ENCODE measurements at regions not wholly inside any gene's neighbourhood (a gene's known extent, or its start where the extent isn't known, plus 50 kb on each side); places are given as distances from the start of the nearest gene placed in this dataset.

DNA sequence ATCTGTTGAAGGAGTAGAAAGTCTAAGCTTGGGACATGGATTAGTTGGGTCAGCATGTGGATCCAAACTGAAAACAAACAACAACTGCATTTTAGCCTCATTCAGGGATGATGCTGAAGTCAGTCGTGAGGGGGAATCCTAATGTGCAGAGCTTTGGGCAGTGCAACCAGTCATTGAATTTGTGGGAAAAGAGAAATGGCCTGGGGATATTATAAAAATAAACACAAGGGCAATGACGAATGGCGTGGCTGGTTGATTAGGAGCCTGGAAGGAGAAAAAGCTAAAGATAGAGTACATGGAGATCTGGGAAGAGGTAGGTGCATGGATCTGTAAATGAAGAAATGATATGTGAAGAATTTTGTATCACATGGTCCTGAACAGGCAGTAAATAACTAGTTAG lies 477.6 kb downstream of the TLE1 start:
- Histone ChIP-seq H3K4me3 (no peak overlapping the region), H3K27me3 (no peaks in the 10 kb centered on the region), H3K4me1 (no peaks in the 10 kb centered on the region), H3K9me3 (no peaks in the 10 kb centered on the region), H3K27ac (no peak overlapping the region), H3K36me3 (no peaks in the 10 kb centered on the region)
- in situ Hi-C loops (cut with MboI; ENCODE audit: low sequenced_read_pairs in 4 of 4): no loop called here
- intact Hi-C loops (cut with DNase I; ENCODE audit: low total_unique reads): no loop called here
- no peak for ATAC-seq
- no peak for DNase-seq
- no peak for TF ChIP-seq POLR2A (IDR thresholded peaks at IDR 0.05)
- TF ChIP-seq, protein P1, sequence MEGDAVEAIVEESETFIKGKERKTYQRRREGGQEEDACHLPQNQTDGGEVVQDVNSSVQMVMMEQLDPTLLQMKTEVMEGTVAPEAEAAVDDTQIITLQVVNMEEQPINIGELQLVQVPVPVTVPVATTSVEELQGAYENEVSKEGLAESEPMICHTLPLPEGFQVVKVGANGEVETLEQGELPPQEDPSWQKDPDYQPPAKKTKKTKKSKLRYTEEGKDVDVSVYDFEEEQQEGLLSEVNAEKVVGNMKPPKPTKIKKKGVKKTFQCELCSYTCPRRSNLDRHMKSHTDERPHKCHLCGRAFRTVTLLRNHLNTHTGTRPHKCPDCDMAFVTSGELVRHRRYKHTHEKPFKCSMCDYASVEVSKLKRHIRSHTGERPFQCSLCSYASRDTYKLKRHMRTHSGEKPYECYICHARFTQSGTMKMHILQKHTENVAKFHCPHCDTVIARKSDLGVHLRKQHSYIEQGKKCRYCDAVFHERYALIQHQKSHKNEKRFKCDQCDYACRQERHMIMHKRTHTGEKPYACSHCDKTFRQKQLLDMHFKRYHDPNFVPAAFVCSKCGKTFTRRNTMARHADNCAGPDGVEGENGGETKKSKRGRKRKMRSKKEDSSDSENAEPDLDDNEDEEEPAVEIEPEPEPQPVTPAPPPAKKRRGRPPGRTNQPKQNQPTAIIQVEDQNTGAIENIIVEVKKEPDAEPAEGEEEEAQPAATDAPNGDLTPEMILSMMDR (IDR thresholded peaks at IDR 0.05 in 4 of 5, conservative IDR thresholded peaks at IDR 0.05 in 1 of 5): no peak

DNA sequence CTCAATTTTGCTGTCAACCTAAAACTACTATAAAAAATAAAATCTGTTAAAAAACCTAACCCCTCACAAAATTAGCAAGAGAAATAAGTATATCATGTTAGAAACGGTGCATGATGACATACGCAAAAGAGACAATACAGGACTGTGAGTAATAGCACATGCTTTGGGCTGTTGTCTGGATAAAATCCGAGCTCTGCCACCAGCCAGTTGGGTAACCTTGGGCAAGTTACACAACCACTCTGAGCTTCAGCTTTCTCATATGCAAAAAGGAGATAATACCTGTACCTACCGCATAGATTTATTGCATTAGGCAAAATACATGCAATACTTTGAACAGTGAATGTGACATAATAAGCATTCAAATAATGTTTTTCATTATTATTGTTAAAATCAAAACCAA lies 481.7 kb downstream of the TLE1 start:
- H3K9me3 ChIP-seq: no peaks in the 10 kb centered on the region
- DNase-seq (no peak), ATAC-seq (no peak)
- no peak overlapping the region for H3K27ac ChIP-seq
- H3K4me3 ChIP-seq: no peak overlapping the region
- TF ChIP-seq POLR2A (IDR thresholded peaks at IDR 0.05): no peak
- H3K36me3 ChIP-seq: no peaks in the 10 kb centered on the region
- H3K27me3 ChIP-seq: no peaks in the 10 kb centered on the region
- no peaks in the 10 kb centered on the region for H3K4me1 ChIP-seq
- in situ Hi-C loops (cut with MboI; ENCODE audit: low sequenced_read_pairs in 4 of 4) (no loop called here), intact Hi-C loops (cut with DNase I; ENCODE audit: low total_unique reads) (no loop called here)

GRCh38 chr9:81202292-81202691 lies 487.1 kb downstream of the TLE1 start:
- ATAC-seq (no peak), DNase-seq (no peak)
- in situ Hi-C loops (cut with MboI; ENCODE audit: low sequenced_read_pairs in 4 of 4) (no loop called here), intact Hi-C loops (cut with DNase I; ENCODE audit: low total_unique reads) (no loop called here)
- Histone ChIP-seq H3K4me3 (no peak overlapping the region), H3K27ac (no peak overlapping the region), H3K36me3 (no peaks in the 10 kb centered on the region), H3K27me3 (no peaks in the 10 kb centered on the region), H3K4me1 (no peaks in the 10 kb centered on the region), H3K9me3 (no peaks in the 10 kb centered on the region)
- TF ChIP-seq, protein P1 (IDR thresholded peaks at IDR 0.05 in 4 of 5, conservative IDR thresholded peaks at IDR 0.05 in 1 of 5): no peak
- no peak for TF ChIP-seq POLR2A (IDR thresholded peaks at IDR 0.05)

DNA sequence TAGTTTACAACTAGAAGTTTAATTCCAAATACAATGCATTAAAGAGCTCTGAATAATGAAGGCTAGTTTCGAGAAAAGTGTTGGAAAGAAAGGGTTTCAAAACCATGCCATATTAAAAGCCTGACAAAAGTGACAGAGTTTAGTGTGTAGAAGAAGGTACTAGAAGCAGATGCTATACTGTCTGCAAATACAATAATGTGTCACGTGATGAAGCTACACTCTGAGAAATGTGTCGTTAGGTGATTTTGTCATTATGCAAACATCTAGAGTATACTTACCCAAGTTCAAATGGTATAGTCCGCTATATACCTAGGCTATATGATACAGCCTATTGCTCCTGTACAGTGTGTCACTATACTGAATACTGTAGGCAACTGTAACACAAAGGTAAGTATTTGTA lies 494.1 kb downstream of the TLE1 start:
- Histone ChIP-seq H3K36me3 (no peaks in the 10 kb centered on the region), H3K4me1 (no peaks in the 10 kb centered on the region), H3K9me3 (no peaks in the 10 kb centered on the region), H3K4me3 (no peak overlapping the region), H3K27ac (no peak overlapping the region), H3K27me3 (no peaks in the 10 kb centered on the region)
- in situ Hi-C loops (cut with MboI; ENCODE audit: low sequenced_read_pairs in 4 of 4): no loop called here
- ATAC-seq (no peak), DNase-seq (no peak)
- intact Hi-C loops (cut with DNase I; ENCODE audit: low total_unique reads): no loop called here
- TF ChIP-seq, protein P1 (IDR thresholded peaks at IDR 0.05 in 4 of 5, conservative IDR thresholded peaks at IDR 0.05 in 1 of 5): no peak
- no peak for TF ChIP-seq POLR2A (IDR thresholded peaks at IDR 0.05)

DNA sequence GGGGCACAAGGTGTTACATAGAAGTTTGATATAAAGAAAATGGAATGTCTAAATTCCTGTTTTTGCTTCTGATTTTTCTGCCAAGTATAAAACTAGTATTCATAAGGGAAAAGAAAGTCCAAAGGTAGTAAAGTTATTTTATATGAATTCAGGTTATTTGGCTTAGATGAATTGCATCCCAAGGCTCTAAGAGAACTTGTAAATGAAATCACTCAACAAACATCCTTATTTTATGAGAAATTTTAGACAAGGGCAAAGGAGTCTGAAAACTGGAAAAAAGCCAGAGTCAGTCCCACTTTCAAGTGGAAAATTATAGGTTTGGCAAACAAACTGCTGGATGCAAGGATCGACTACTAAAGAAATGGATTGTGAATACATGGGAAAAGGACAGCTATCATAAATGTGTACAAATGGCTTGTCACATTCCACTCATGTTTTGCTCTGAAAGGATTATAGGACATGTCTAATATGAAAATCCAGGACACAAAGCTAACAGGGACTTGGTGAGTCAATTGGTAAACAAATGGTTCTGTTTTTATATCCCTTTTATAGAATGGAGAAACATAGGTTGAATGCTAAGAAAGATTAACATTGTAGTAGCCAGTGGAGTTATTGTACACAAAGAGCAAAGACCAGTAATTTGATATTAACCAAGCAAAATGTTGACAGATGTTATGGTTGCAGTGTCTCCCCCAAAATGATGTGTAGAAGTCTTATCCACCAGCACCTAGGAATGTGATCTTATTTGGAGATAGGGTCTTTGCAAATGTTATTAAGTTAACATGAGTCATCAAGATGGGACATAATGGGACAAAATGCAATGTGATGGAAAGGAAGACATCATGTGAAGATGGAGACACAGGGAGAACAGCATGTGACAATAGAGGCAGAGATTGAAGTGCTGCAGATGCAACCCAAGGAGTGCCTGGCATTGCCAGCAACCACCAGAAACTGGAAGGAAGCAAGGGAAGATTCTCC lies 495.7 kb downstream of the TLE1 start:
- no peaks in the 10 kb centered on the region for H3K36me3 ChIP-seq
- H3K27ac ChIP-seq: no peak overlapping the region
- H3K4me3 ChIP-seq: no peak overlapping the region
- in situ Hi-C loops (cut with MboI; ENCODE audit: low sequenced_read_pairs in 4 of 4) (no loop called here), intact Hi-C loops (cut with DNase I; ENCODE audit: low total_unique reads) (no loop called here)
- DNase-seq (no peak), ATAC-seq (no peak)
- H3K9me3 ChIP-seq: no peaks in the 10 kb centered on the region
- no peaks in the 10 kb centered on the region for H3K27me3 ChIP-seq
- no peak for TF ChIP-seq POLR2A (IDR thresholded peaks at IDR 0.05)
- TF ChIP-seq, protein P1 (IDR thresholded peaks at IDR 0.05 in 4 of 5, conservative IDR thresholded peaks at IDR 0.05 in 1 of 5): no peak
- H3K4me1 ChIP-seq: no peaks in the 10 kb centered on the region
